Activated T-cell treated with anti-CD3 and anti-CD28 coated beads for 24 hours (primary cell): ENCODE measurements at regions not wholly inside any gene's neighbourhood (a gene's known extent, or its start where the extent isn't known, plus 50 kb on each side); places are given as distances from the start of the nearest gene placed in this dataset.
"Not testable (repeated sequence)": the region's sequence is repeated elsewhere in the genome, so short reads cannot be mapped to it uniquely, and the experiment has no call there.

Experiments
- DNase-seq: peaks from one replicate; pipeline ENCODE4 v3.0.0-alpha.2; 2020; ENCODE audit warnings: low read depth

- DNase-seq, result no peak
Observed at GRCh38 chr3:33919312-33920120, 121.1 kb downstream of the PDCD6IP start.

GRCh38 chr3:33920511-33920910, 122.1 kb downstream of the PDCD6IP start:
- no peak for DNase-seq

DNA sequence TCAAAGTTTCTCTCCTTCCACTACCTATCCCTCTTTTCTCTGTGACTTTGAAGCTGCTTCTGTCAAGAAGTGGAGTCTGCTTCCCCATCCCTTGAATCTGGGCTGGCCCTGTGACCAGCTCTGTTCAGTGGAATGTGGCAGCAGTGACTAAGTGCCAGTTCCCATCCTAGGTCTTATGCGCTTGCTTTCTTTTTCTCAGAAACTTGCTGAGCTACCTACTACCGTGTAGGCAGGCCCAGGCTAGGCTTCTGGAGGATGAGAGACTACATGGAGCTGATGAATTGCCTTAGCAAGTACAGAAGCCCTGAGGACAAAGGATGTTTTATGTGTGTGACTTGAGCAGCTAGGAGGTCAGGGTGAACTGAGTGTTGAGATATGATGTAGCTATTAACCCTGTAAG, 123.2 kb downstream of the PDCD6IP start:
- DNase-seq, result no peak

DNA sequence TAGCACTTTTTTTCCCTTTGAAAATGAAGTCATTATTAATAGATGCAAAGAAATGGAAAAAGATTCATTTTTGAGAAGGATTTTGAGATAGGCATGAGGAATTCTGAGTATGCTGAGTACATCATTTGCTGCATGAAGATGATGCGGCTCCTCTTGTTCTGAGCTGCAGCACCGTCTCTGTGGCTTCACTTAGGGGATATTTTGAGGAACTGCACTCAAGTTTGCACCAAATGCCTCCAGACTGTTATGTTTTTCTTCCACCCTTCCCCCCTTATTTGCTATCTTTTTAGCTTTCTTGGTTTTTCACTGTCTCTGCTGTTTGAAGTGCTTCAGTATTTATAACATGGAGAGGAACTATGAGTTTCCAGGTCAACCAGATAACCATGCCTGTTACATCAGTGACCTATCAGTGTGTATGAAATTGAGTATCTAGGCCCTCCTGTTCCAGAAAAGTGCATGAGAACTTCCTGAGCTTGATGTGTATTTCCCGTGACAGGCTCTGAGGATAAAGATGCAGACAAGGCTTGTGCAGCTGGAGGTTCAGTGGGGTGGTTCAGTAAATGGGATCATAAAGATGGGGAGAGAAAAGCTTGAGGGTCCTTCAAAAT, 128.7 kb downstream of the PDCD6IP start:
- DNase-seq, result no peak

- DNase-seq, result no peak
Observed at GRCh38 chr3:33929813-33930212, 131.4 kb downstream of the PDCD6IP start.

- DNase-seq, result no peak
Observed at GRCh38 chr3:33931512-33931911, 133.1 kb downstream of the PDCD6IP start.

GRCh38 chr3:33932010-33932764, 133.8 kb downstream of the PDCD6IP start:
- DNase-seq, result no peak

DNA sequence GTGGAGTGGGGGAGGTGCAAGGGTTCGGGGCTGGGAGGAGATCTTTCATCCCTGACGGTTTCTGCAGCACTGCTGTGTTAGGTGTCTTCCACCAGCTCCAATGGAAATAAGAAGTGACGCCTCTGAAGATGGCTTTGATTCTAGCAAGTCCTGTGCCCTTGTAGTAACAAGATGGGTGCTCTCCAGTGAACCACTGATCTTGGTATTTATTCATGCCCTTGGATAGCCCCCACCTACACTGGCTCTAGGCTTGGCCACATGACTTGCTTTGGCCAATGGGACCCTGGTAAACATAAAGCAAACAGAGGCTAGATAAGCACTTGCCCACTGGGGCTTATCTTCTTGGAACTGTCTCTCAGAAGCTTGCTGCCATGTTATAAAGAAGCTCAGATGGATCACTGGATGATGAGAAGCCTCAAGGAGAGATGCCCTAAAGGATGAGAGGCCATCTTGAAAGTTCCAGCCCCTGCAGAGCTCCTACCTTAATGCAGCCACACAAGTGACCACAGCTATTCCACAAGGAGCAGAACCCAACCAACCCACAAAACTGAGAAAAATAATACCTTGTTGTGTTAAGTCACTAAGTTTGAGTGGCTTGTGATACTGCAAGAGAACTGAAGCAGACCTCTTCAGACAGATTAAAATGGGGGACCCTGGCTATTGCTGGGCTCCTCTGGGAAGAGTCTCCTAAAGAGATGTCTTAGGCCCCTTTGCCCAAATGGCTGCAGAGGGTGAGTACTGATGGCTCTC, 137.9 kb downstream of the PDCD6IP start:
- DNase-seq, result no peak

- no peak for DNase-seq
Observed at GRCh38 chr3:33936921-33937525, 138.6 kb downstream of the PDCD6IP start.

GRCh38 chr3:33937628-33938027, 139.2 kb downstream of the PDCD6IP start:
- no peak for DNase-seq

DNA sequence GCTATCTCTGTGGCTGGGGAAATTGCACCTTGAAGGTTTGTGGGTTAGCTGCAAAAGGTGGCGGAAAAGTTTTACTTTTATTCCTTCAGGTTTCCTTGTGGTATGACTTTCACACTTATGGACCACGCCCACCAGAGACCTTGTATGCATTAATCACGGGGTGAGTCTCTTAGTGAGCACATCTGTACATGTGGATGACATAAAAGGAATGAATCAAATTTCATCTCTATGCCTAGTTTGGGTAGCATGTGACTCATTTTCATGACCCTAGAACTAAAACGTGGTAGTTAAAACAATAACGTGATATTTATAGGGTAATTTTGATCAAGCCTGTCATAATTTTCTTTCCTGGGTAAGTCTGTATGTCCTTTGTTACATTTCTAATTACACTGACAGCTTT, 141.7 kb downstream of the PDCD6IP start:
- no peak for DNase-seq

- DNase-seq, result no peak
Observed at GRCh38 chr3:33940736-33941135, 142.3 kb downstream of the PDCD6IP start.

- no peak for DNase-seq
Observed at GRCh38 chr3:33941804-33942203, 143.4 kb downstream of the PDCD6IP start.

- DNase-seq, result no peak
Observed at GRCh38 chr3:33942483-33943150, 144.2 kb downstream of the PDCD6IP start.

GRCh38 chr3:33943277-33943676, 144.8 kb downstream of the PDCD6IP start:
- no peak for DNase-seq

GRCh38 chr3:33946612-33947011, 148.2 kb downstream of the PDCD6IP start:
- DNase-seq, result not testable (repeated sequence)

DNA sequence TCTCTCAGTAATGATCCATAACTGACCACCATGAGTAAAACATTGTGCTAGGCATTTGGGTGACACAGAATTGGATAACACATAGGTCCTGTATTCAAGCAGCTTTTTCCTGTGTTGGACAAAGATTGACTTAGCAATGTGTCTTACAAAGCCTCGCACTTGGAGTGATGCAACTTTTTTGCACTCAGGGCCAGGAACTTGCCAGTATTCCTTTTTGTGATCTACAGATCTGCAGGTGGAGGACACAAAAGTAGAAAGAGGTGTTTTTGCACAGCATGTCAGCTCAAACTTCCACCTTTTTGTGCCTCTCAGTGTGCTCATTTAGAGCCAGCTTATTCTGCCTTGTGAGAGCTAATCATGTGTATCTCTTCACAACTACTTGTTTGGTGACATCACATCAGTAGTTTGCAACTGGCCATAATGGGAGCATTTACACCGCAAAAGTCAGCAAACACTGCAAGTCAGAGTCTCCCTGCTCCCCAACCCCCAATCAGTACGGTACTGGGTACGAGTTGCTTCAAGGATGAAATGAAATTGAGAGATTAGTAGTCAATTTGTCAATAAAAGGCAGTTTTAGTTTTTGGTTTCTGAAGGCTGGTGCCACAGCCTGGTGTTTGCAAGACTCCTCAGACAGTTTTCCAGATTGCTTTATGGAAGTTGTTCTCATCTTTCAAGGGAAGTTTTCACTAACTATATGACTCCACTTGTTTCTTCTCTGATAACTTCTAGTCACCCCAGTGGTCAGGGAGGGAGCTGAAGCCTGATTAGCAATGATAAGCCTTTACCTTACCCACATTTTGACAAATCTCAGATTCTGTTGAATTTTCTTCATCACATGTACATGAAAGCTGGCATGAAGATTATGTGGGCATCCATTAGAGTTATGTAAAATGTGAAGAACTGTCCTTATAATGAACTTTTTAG, 149.1 kb downstream of the PDCD6IP start:
- no peak for DNase-seq

DNA sequence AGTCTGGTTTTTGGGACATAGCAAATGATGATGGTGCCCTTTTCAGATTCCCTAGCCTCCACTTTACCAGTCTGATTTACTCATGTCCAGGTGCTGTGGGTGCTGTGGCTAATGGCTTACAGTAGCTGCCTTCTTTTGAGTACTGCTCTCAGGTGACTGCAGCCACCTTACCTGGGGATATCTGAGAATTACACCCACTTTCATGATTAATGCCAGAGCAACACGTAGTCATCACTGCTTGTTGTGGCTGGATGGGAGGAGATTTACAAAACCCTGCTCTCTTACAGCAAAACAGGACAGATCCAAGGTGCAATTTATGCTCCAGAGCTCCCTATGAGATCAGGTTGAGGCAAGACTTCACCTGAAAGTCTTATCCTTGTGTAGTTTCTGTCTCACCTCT, 150.6 kb downstream of the PDCD6IP start:
- DNase-seq, result no peak

DNA sequence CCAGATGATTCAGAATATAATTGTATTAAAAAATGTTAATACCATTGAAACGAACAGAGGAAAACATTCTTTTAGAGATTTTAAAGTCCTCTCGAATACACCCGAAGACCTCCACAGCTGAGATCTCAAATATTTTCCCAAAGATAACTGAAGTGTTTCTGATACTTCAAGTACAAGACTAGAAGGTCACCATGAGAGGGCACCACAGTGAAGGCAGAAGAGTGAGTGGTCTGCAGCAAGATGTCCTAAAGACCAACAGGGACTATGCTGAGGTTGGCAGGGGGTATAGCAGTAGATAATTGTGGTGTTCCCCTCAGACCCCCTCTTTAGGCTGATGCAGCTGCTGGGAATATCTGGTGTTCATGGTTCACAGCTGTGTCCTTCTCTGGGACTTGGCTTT, 156.5 kb downstream of the PDCD6IP start:
- no peak for DNase-seq

GRCh38 chr3:33956206-33956605, 157.8 kb downstream of the PDCD6IP start:
- no peak for DNase-seq
